HepG2 (cell line): ENCODE measurements at regions not wholly inside any gene's neighbourhood (a gene's known extent, or its start where the extent isn't known, plus 50 kb on each side); places are given as distances from the start of the nearest gene placed in this dataset.
A peak's percentile ranks its signal among the peaks of the same experiment; 100 is the strongest.

Experiments
- EHMT2 ChIP-seq: fragments of 200-600 bp; sonication (generic); IDR thresholded peaks from 2 replicates; pipeline ENCODE4 v1.7.0; 2017; ENCODE audit warnings: antibody characterized with exemption, low read depth, low read length, borderline replicate concordance
- FOXJ3 ChIP-seq: sonication (generic); formaldehyde crosslinking; IDR thresholded peaks from 2 replicates; pipeline ENCODE4 v1.4.0; 2020; ENCODE audit warnings: missing genetic modification reagents, mild to moderate bottlenecking, borderline replicate concordance
- FOXP4 ChIP-seq: sonication (generic); formaldehyde crosslinking; IDR thresholded peaks from 2 replicates; pipeline ENCODE4 v1.4.0; 2020; ENCODE audit warnings: missing genetic modification reagents
- HNRNPLL ChIP-seq: fragments of 200-400 bp; formaldehyde crosslinking; IDR thresholded peaks from 2 replicates; pipeline ENCODE4 v1.6.1; 2017; ENCODE audit warnings: mild to moderate bottlenecking, low read depth, low read length; ENCODE audit not compliant: poor library complexity, severe bottlenecking
- KMT2A ChIP-seq: sonication (generic); formaldehyde crosslinking; IDR thresholded peaks from 2 replicates; pipeline ENCODE4 v1.4.0; 2020; ENCODE audit warnings: missing genetic modification reagents
- MAFG ChIP-seq: sonication (generic); formaldehyde crosslinking; IDR thresholded peaks from 2 replicates; pipeline ENCODE4 v1.5.1; 2020; ENCODE audit warnings: mild to moderate bottlenecking, missing genetic modification reagents
- MXD4 ChIP-seq: IDR thresholded peaks from 2 replicates; pipeline ENCODE4 v1.6.1; 2016; ENCODE audit warnings: mild to moderate bottlenecking, missing biosample characterization, missing genetic modification reagents
- MYNN ChIP-seq: sonication (generic); formaldehyde crosslinking; IDR thresholded peaks from 2 replicates; pipeline ENCODE4 v1.4.0; 2020; ENCODE audit warnings: mild to moderate bottlenecking, low read depth, missing genetic modification reagents
- NR0B2 ChIP-seq: sonication (generic); formaldehyde crosslinking; IDR thresholded peaks from 2 replicates; pipeline ENCODE4 v1.4.0; 2020; ENCODE audit warnings: mild to moderate bottlenecking, missing genetic modification reagents
- PITX1 ChIP-seq: sonication (generic); formaldehyde crosslinking; IDR thresholded peaks from 2 replicates; pipeline ENCODE4 v1.5.1; 2020; ENCODE audit warnings: mild to moderate bottlenecking, missing genetic modification reagents
- SALL1 ChIP-seq: sonication (generic); formaldehyde crosslinking; IDR thresholded peaks from 2 replicates; pipeline ENCODE4 v1.8.0; 2022; ENCODE audit warnings: mild to moderate bottlenecking, missing genetic modification reagents
- SOX13 ChIP-seq, 3 experiments: fragments of 450-650 bp in 1 of 3; sonication (generic) in 1 of 3; formaldehyde crosslinking in 1 of 3; IDR thresholded peaks in 2 of 3; conservative IDR thresholded peaks in 1 of 3; 2 replicates each; pipeline versions ENCODE4 v1.5.0 to v1.6.1; 2016 to 2020; ENCODE audit warnings: antibody characterized with exemption in 1 of 3, mild to moderate bottlenecking in 1 of 3, missing compliant biosample characterization in 1 of 3, missing genetic modification reagents in 1 of 3, moderate library complexity in 1 of 3
- TARDBP ChIP-seq: sonication (generic); formaldehyde crosslinking; IDR thresholded peaks from 2 replicates; pipeline ENCODE4 v1.8.0; 2022; ENCODE audit warnings: mild to moderate bottlenecking, missing genetic modification reagents
- ZBTB37 ChIP-seq: sonication (generic); formaldehyde crosslinking; IDR thresholded peaks from 2 replicates; pipeline ENCODE4 v1.4.0; 2020; ENCODE audit warnings: mild to moderate bottlenecking, missing genetic modification reagents
- ZKSCAN5 ChIP-seq: sonication (generic); formaldehyde crosslinking; IDR thresholded peaks from 2 replicates; pipeline ENCODE4 v1.5.1; 2020; ENCODE audit warnings: mild to moderate bottlenecking, missing genetic modification reagents
- ZNF121 ChIP-seq: sonication (generic); formaldehyde crosslinking; IDR thresholded peaks from 2 replicates; pipeline ENCODE4 v1.5.0; 2020; ENCODE audit warnings: mild to moderate bottlenecking, missing genetic modification reagents
- ZNF160 ChIP-seq: sonication (generic); formaldehyde crosslinking; IDR thresholded peaks from 2 replicates; pipeline ENCODE4 v1.8.0; 2022; ENCODE audit warnings: mild to moderate bottlenecking, inconsistent platforms, missing genetic modification reagents
- ZNF446 ChIP-seq: sonication (generic); formaldehyde crosslinking; IDR thresholded peaks from 2 replicates; pipeline ENCODE4 v1.5.0; 2020; ENCODE audit warnings: mild to moderate bottlenecking, missing genetic modification reagents
- ZNF510 ChIP-seq: sonication (generic); formaldehyde crosslinking; IDR thresholded peaks from 2 replicates; pipeline ENCODE4 v1.4.0; 2020; ENCODE audit warnings: low read depth, mild to moderate bottlenecking, missing genetic modification reagents
- ZNF530 ChIP-seq: sonication (generic); formaldehyde crosslinking; IDR thresholded peaks from 2 replicates; pipeline ENCODE4 v1.5.0; 2020; ENCODE audit warnings: low read depth, mild to moderate bottlenecking, missing genetic modification reagents
- ZNF556 ChIP-seq: sonication (generic); formaldehyde crosslinking; IDR thresholded peaks from 2 replicates; pipeline ENCODE4 v1.4.0; 2020; ENCODE audit warnings: mild to moderate bottlenecking, missing genetic modification reagents, borderline replicate concordance
- ZNF572 ChIP-seq: sonication (generic); formaldehyde crosslinking; IDR thresholded peaks from 2 replicates; pipeline ENCODE4 v1.5.1; 2020; ENCODE audit warnings: mild to moderate bottlenecking, missing genetic modification reagents
- ZNF768 ChIP-seq: sonication (generic); formaldehyde crosslinking; IDR thresholded peaks from 2 replicates; pipeline ENCODE4 v1.4.0; 2020; ENCODE audit warnings: missing genetic modification reagents
- TF ChIP-seq, protein P1 (sequence below): sonication (generic); formaldehyde crosslinking; IDR thresholded peaks from 2 replicates; pipeline ENCODE4 v1.4.0; 2020; ENCODE audit warnings: missing genetic modification reagents, borderline replicate concordance

DNA sequence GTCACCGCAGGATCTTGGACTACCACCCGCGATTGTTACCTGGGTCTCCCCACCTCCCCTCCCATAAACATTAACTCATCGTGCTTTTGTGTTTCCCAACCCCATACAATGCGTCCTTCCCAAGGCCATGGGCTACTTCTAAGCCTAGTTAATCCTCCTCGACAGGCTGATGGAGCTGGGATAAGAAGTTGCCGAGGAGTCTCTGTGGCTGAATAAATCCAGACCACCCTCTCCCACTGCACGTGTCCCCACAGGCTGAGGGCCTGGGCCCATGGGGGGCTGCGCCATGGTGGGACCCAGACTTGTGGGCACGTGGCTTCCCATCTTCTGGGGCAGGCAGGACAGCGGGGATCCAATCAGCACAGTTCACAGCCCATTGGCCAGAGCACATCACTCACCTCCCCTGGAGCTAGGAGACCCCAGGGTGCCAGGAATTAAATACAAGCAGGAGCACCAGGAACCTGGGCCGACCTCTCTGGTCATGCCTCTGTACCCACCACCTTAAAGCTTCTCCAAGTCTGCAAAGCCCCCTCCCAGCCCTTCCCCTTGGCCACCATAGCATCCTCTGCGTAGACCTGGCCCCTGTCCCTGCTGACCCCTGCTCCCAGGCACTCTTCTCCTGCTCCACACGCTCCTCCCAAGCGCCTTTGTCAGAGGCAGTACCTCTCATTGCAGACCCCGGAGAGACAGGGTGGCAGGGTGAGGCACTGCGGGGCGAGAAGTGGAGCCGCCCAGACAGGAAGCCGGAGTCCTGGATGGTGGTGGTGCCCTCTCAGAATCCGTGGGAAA, 51.0 kb upstream of the ID2 start (continued):
- TF ChIP-seq KMT2A: 0 out of 2 replicates have a peak, but pooled peaks have one; percentile 3
- TF ChIP-seq ZNF160: no peak
- TF ChIP-seq NR0B2: no peak
- no peak for TF ChIP-seq ZNF510 (CRISPR knock-in tag)
- TF ChIP-seq ZNF530: no peak
- 0 out of 2 replicates have a peak, but pooled peaks have one; percentile 47 for TF ChIP-seq ZNF556 (CRISPR knock-in tag)
- TF ChIP-seq HNRNPLL: no peak
- TF ChIP-seq ZNF572 (CRISPR knock-in tag): 0 out of 2 replicates have a peak, but pooled peaks have one; percentile 30
- TF ChIP-seq FOXJ3 (CRISPR knock-in tag): no peak
- TF ChIP-seq MXD4 (CRISPR knock-in tag): no peak
- no peak for TF ChIP-seq ZBTB37 (CRISPR knock-in tag)
- no peak for TF ChIP-seq ZNF446 (CRISPR knock-in tag)
- TF ChIP-seq SALL1 (CRISPR knock-in tag): peak; percentile 44; the same call in 1 of the 2 replicates
- TF ChIP-seq, protein P1, sequence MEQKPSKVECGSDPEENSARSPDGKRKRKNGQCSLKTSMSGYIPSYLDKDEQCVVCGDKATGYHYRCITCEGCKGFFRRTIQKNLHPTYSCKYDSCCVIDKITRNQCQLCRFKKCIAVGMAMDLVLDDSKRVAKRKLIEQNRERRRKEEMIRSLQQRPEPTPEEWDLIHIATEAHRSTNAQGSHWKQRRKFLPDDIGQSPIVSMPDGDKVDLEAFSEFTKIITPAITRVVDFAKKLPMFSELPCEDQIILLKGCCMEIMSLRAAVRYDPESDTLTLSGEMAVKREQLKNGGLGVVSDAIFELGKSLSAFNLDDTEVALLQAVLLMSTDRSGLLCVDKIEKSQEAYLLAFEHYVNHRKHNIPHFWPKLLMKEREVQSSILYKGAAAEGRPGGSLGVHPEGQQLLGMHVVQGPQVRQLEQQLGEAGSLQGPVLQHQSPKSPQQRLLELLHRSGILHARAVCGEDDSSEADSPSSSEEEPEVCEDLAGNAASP (CRISPR knock-in tag): 0 out of 2 replicates have a peak, but pooled peaks have one; percentile 10
- peak; percentile 89 for TF ChIP-seq PITX1
- TF ChIP-seq MAFG (CRISPR knock-in tag): no peak
- no peak for TF ChIP-seq EHMT2
- TF ChIP-seq ZNF121: no peak
- peak; percentile 67 for TF ChIP-seq ZNF768 (CRISPR knock-in tag)
- TF ChIP-seq ZKSCAN5: no peak
- no peak for TF ChIP-seq MYNN (CRISPR knock-in tag)
- TF ChIP-seq TARDBP (CRISPR knock-in tag): peak; percentile 48; the same call in 1 of the 2 replicates
- 0 out of 2 replicates have a peak, but pooled peaks have one; percentile 39 for TF ChIP-seq FOXP4 (CRISPR knock-in tag)
- TF ChIP-seq SOX13 (IDR thresholded peaks at IDR 0.05): 0 out of 2 replicates have a peak, but pooled peaks have one; percentile 39
- TF ChIP-seq SOX13 (CRISPR knock-in tag; conservative IDR thresholded peaks at IDR 0.05 in 1 of 2, IDR thresholded peaks at IDR 0.05 in 1 of 2): peak in 1 of 2 experiments; percentile 91; a peak in 2 of 4 replicates
